GM13976 (cell line): ENCODE measurements at regions not wholly inside any gene's neighbourhood (a gene's known extent, or its start where the extent isn't known, plus 50 kb on each side); places are given as distances from the start of the nearest gene placed in this dataset.
A peak's percentile ranks its signal among the peaks of the same experiment; 100 is the strongest.
"Not testable (repeated sequence)": the region's sequence is repeated elsewhere in the genome, so short reads cannot be mapped to it uniquely, and the experiment has no call there.

Source experiments
- DNase-seq: peaks from one replicate; pipeline ENCODE4 v3.0.0; 2012; ENCODE audit warnings: low spot score
- in situ Hi-C: fragments of 300-500 bp; cut with MboI; formaldehyde crosslinking; loops from one replicate; pipeline ENCODE4 v1.12.0; 2022; ENCODE audit warnings: low sequenced_read_pairs, mixed read lengths, inconsistent platforms; ENCODE audit not compliant: unreplicated experiment
- TF ChIP-seq, protein P1 (sequence below): IDR thresholded peaks from 2 replicates; pipeline ENCODE4 v1.5.1; 2012; ENCODE audit warnings: borderline replicate concordance, mild to moderate bottlenecking; ENCODE audit not compliant: insufficient read depth; ENCODE audit errors: extremely low read depth, missing control alignments, control extremely low read depth

GRCh38 chr5:110855961-110856360 lies 117.2 kb downstream of the SLC25A46 start:
- in situ Hi-C loops: no loop called here
- TF ChIP-seq, protein P1, sequence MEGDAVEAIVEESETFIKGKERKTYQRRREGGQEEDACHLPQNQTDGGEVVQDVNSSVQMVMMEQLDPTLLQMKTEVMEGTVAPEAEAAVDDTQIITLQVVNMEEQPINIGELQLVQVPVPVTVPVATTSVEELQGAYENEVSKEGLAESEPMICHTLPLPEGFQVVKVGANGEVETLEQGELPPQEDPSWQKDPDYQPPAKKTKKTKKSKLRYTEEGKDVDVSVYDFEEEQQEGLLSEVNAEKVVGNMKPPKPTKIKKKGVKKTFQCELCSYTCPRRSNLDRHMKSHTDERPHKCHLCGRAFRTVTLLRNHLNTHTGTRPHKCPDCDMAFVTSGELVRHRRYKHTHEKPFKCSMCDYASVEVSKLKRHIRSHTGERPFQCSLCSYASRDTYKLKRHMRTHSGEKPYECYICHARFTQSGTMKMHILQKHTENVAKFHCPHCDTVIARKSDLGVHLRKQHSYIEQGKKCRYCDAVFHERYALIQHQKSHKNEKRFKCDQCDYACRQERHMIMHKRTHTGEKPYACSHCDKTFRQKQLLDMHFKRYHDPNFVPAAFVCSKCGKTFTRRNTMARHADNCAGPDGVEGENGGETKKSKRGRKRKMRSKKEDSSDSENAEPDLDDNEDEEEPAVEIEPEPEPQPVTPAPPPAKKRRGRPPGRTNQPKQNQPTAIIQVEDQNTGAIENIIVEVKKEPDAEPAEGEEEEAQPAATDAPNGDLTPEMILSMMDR: no peak
- no peak for DNase-seq

GRCh38 chr5:110865400-110866094 lies 126.7 kb downstream of the SLC25A46 start:
- in situ Hi-C loops: no loop called here
- peak; percentile 50 for DNase-seq
- TF ChIP-seq, protein P1: peak; percentile 28

DNA sequence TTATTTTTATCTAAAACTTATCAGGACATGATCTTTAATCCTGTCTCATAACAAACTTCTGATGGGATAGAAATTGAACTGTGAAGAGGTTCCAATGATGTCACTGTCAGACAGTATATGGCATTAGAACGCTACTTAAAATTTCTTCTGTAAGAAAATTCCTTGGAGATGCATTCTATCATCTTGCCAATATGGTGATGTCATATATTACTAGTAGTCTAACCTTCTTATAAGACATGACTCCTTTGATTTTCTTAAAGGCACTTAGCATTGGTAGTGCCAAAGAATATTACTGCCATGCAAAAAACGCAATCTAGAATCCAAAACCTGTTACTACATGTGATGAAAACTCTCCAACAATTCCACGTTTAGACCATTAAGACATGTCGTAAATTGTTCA lies 131.1 kb downstream of the SLC25A46 start:
- DNase-seq: no peak
- in situ Hi-C loops: no loop called here
- TF ChIP-seq, protein P1: no peak

DNA sequence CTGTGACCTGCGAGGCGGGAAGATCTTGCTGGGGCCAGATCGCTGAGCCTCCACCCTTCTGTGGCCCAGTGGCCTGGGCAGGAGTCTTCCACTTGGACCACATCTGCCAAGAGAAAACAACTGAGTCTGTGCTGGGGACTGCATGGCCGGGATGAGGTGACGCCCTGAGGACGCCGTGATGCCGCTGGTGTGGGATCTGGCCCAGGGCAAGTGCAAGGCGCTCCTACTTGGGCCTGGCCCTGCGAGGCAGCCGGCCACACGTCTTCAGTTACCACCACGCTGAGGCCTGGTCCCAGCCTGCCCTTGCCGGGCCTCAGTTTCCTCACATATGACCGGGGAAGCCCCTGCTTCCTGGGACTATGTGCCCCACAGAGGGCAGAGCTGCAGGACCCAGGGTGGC lies 133.4 kb downstream of the SLC25A46 start:
- DNase-seq: no peak
- in situ Hi-C loops: no loop called here
- TF ChIP-seq, protein P1: no peak

DNA sequence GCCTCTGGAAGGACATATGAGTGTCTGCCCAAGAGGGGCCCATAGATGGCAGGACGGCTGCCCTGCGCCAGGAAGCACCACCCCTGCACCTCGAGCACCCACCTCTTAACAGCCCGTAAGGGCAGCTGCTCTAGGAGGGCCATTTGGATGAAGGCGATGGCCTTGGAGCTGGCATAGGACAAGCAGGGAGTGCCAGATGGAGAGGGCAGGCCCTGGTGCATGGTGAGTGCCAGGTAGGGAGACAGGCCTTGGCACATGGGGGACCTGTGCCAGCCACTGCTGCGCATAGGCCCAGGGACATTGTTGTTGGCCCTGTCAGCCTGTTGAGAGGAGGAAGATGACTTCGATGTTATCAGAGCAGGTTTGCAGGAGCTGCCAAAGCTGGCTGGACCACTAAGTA lies 134.2 kb downstream of the SLC25A46 start:
- DNase-seq: no peak
- TF ChIP-seq, protein P1: no peak
- in situ Hi-C loops: no loop called here

DNA sequence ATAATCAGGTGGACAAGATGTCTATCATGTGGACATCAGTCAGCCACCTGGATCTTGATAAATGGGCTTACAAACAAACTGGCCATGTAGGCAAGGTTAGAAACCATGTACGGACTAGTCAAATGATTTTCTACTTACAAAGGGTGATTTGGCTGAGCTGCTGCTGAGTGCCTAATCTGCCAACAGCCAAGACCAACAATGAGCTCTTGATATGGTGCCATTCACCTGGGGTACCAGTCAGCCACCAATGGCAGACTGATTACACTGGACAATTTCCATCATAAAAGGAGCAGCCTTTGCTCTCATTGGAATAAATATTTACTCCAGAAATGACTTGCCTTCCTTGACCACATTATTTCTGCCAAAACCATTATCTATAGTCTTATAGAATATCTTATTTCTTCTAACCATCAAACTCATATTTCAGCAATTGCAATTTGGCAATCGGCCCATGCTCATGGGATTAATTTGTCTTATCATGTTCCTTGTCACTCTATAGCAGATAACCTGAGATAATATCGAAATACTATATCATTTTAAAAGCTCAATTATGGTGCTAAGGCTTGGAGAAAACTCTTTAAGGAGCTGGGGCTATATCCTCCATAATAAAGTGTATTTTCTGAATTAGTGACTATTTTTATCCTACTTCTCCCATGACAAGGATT lies 135.1 kb downstream of the SLC25A46 start:
- no peak for DNase-seq
- in situ Hi-C loops: no loop called here
- TF ChIP-seq, protein P1: no peak

- DNase-seq, in situ Hi-C loops: not testable (repeated sequence)
Observed at GRCh38 chr5:110875115-110875514, 136.3 kb downstream of the SLC25A46 start.
